ENCODE measurements at regions not wholly inside any gene's neighbourhood (a gene's known extent, or its start where the extent isn't known, plus 50 kb on each side); places are given as distances from the start of the nearest gene placed in this dataset.

DNA sequence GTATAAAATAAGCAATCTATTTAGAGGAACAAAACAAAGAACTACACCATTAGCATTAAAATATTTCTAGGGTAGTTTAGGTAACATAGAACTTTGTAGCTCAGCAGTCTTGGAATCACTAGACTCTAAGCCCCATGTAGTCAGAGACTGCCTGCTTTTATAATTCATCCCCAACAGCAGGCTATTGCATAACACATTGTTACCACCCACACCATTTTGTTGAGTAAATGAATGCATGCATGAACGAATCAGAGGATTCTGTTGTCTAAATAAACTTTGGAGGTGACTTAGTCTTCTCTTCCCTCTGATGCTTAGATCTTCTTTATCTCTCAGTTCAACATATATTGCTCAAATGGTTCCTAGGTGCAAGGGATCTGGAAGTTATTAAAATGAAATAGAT lies 167.6 kb upstream of the TNP1 start:
- TF ChIP-seq, protein P1, sequence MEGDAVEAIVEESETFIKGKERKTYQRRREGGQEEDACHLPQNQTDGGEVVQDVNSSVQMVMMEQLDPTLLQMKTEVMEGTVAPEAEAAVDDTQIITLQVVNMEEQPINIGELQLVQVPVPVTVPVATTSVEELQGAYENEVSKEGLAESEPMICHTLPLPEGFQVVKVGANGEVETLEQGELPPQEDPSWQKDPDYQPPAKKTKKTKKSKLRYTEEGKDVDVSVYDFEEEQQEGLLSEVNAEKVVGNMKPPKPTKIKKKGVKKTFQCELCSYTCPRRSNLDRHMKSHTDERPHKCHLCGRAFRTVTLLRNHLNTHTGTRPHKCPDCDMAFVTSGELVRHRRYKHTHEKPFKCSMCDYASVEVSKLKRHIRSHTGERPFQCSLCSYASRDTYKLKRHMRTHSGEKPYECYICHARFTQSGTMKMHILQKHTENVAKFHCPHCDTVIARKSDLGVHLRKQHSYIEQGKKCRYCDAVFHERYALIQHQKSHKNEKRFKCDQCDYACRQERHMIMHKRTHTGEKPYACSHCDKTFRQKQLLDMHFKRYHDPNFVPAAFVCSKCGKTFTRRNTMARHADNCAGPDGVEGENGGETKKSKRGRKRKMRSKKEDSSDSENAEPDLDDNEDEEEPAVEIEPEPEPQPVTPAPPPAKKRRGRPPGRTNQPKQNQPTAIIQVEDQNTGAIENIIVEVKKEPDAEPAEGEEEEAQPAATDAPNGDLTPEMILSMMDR (IDR thresholded peaks at IDR 0.05), result no peak
- TF ChIP-seq POLR2A (IDR thresholded peaks at IDR 0.05), result no peak

Data from uterus (tissue), 2 donors.